Neuronal stem cell (in vitro differentiated cells): ENCODE measurements at regions not wholly inside any gene's neighbourhood (a gene's known extent, or its start where the extent isn't known, plus 50 kb on each side); places are given as distances from the start of the nearest gene placed in this dataset.

Source experiments
- DNase-seq: peaks from one replicate; pipeline ENCODE4 v3.0.0-alpha.2; 2013; ENCODE audit warnings: low spot score
- H2AFZ ChIP-seq: one replicate; pipeline ENCODE4 v1.6.1; 2013; ENCODE audit warnings: mild to moderate bottlenecking, low read length, inconsistent platforms
- H2AK5ac ChIP-seq: 2 replicates; pipeline ENCODE4 v1.6.1; 2013; ENCODE audit warnings: low read depth, mild to moderate bottlenecking, inconsistent platforms, low read length, moderate library complexity, mixed read lengths
- H2BK120ac ChIP-seq: 2 replicates; pipeline ENCODE4 v1.6.1; 2013; ENCODE audit warnings: low read depth, mild to moderate bottlenecking, inconsistent platforms, low read length, moderate library complexity, mixed read lengths
- H2BK12ac ChIP-seq: one replicate; pipeline ENCODE4 v1.6.1; 2013; ENCODE audit warnings: low read length, inconsistent platforms
- H2BK15ac ChIP-seq: 2 replicates; pipeline ENCODE4 v1.6.1; 2013; ENCODE audit warnings: mild to moderate bottlenecking, low read length, inconsistent platforms, mixed read lengths
- H2BK5ac ChIP-seq: one replicate; pipeline ENCODE4 v1.6.1; 2013; ENCODE audit warnings: inconsistent platforms, mild to moderate bottlenecking, low read length, moderate library complexity
- H3K14ac ChIP-seq: one replicate; pipeline ENCODE4 v1.6.1; 2013; ENCODE audit warnings: low read length, inconsistent platforms
- H3K18ac ChIP-seq: 2 replicates; pipeline ENCODE4 v1.6.1; 2013; ENCODE audit warnings: low read length, inconsistent platforms
- H3K23ac ChIP-seq: 2 replicates; pipeline ENCODE4 v1.6.1; 2013; ENCODE audit warnings: low read depth, mild to moderate bottlenecking, mixed read lengths, low read length, inconsistent platforms; ENCODE audit not compliant: poor library complexity
- H3K27ac ChIP-seq: replicated peaks from 3 replicates; pipeline ENCODE4 v1.5.1; 2013; ENCODE audit warnings: low read length, inconsistent platforms
- H3K27me3 ChIP-seq, 3 experiments: 2 replicates each; pipeline ENCODE4 v1.6.1; 2013; ENCODE audit warnings: low read length in 3 of 3, mild to moderate bottlenecking in 2 of 3, inconsistent platforms in 1 of 3, low read depth in 1 of 3, mixed read lengths in 1 of 3, moderate library complexity in 1 of 3; ENCODE audit not compliant: control insufficient read depth in 3 of 3, insufficient read depth in 3 of 3
- H3K36me3 ChIP-seq, 2 donors: replicated peaks in 1 of 2; 2 replicates each; pipeline ENCODE4 v1.6.1; 2013; ENCODE audit warnings: low read length in 2 of 2; ENCODE audit not compliant: control insufficient read depth in 2 of 2, insufficient read depth in 2 of 2
- H3K4ac ChIP-seq: 2 replicates; pipeline ENCODE4 v1.6.1; 2013; ENCODE audit warnings: inconsistent platforms, mild to moderate bottlenecking, low read length, moderate library complexity
- H3K4me1 ChIP-seq, 2 donors: 1 replicate in 1 of 2; 2 replicates in 1 of 2; pipeline ENCODE4 v1.6.1; 2013; ENCODE audit warnings: low read length in 2 of 2, low read depth in 1 of 2; ENCODE audit not compliant: control insufficient read depth in 2 of 2, insufficient read depth in 1 of 2
- H3K4me2 ChIP-seq: one replicate; pipeline ENCODE4 v1.6.1; 2013; ENCODE audit warnings: mild to moderate bottlenecking, low read length, inconsistent platforms; ENCODE audit not compliant: insufficient read depth, poor library complexity, severe bottlenecking
- H3K4me3 ChIP-seq, 2 donors: 2 replicates each; pipeline ENCODE4 v1.5.1; 2013; ENCODE audit warnings: low read length in 2 of 2, mild to moderate bottlenecking in 2 of 2, inconsistent platforms in 1 of 2, moderate library complexity in 1 of 2
- H3K79me1 ChIP-seq: one replicate; pipeline ENCODE4 v1.6.1; 2013; ENCODE audit warnings: low read depth, mild to moderate bottlenecking, inconsistent platforms, low read length, moderate library complexity
- H3K9ac ChIP-seq: one replicate; pipeline ENCODE4 v1.6.1; 2013; ENCODE audit warnings: mild to moderate bottlenecking, low read depth, low read length, inconsistent platforms; ENCODE audit not compliant: poor library complexity
- H3K9me3 ChIP-seq, 2 donors: replicated peaks in 1 of 2; 2 replicates each; pipeline versions ENCODE3 to v1.6.1; 2013; ENCODE audit warnings: low read length in 2 of 2, mild to moderate bottlenecking in 2 of 2, inconsistent platforms in 1 of 2, low read depth in 1 of 2, mixed read lengths in 1 of 2, moderate library complexity in 1 of 2; ENCODE audit not compliant: control insufficient read depth in 2 of 2, insufficient read depth in 1 of 2
- H4K8ac ChIP-seq: one replicate; pipeline ENCODE4 v1.6.1; 2013; ENCODE audit warnings: low read depth, mild to moderate bottlenecking, inconsistent platforms, low read length, moderate library complexity
- H4K91ac ChIP-seq: one replicate; pipeline ENCODE4 v1.6.1; 2013; ENCODE audit warnings: low read length, low read depth, mild to moderate bottlenecking, inconsistent platforms; ENCODE audit not compliant: poor library complexity
- WGBS, 2 donors: extraction: QIAGEN DNeasy Blood & Tissue Kit; methylation state at CpG; one replicate each; pipeline ENCODE4 v1.1.7; 2013; ENCODE audit warnings: missing lambda C conversion rate in 2 of 2, mixed read lengths in 1 of 2; ENCODE audit not compliant: insufficient read length in 2 of 2, insufficient replicate concordance in 1 of 2; ENCODE audit errors: extremely low coverage in 2 of 2; 5-methylcytosine and 5-hydroxymethylcytosine counted together

GRCh38 chr1:193767886-193768285 lies 581.5 kb upstream of the B3GALT2 start:
- DNase-seq = no peak
- Histone ChIP-seq H4K8ac (no peak overlapping the region), H3K18ac (no peak overlapping the region), H3K14ac (no peak overlapping the region), H4K91ac (no peak overlapping the region), H3K4ac (no peak overlapping the region), H2BK5ac (no peak overlapping the region), H3K27ac (no peak overlapping the region), H2BK15ac (no peak overlapping the region), H3K4me3 (no peak overlapping the region), H2AFZ (peak overlapping the region; percentile 45), H3K4me2 (no peak overlapping the region), H3K9me3 (no peaks in the 10 kb centered on the region), H2AK5ac (no peak overlapping the region), H3K23ac (no peak overlapping the region), H2BK120ac (no peak overlapping the region), H2BK12ac (no peak overlapping the region), H3K9ac (no peak overlapping the region), H3K4me1 (no peaks in the 10 kb centered on the region), H3K79me1 (no peaks in the 10 kb centered on the region), H3K36me3 (no peaks in the 10 kb centered on the region), H3K27me3 (no peaks in the 10 kb centered on the region)
- WGBS, 2 donors = no CpG with 5 or more reads among the region's 6 CpGs

GRCh38 chr1:193766329-193766728 lies 579.9 kb upstream of the B3GALT2 start:
- Histone ChIP-seq H2BK120ac (no peak overlapping the region), H3K18ac (no peak overlapping the region), H2AK5ac (no peak overlapping the region), H2BK12ac (no peak overlapping the region), H3K9me3 (no peaks in the 10 kb centered on the region), H3K4ac (no peak overlapping the region), H3K4me2 (no peak overlapping the region), H3K27ac (no peak overlapping the region), H3K4me3 (no peak overlapping the region), H2AFZ (no peak overlapping the region), H3K14ac (no peak overlapping the region), H4K8ac (no peak overlapping the region), H2BK15ac (no peak overlapping the region), H4K91ac (no peak overlapping the region), H3K9ac (no peak overlapping the region), H2BK5ac (no peak overlapping the region), H3K4me1 (no peaks in the 10 kb centered on the region), H3K79me1 (no peaks in the 10 kb centered on the region), H3K23ac (no peak overlapping the region), H3K27me3 (no peaks in the 10 kb centered on the region), H3K36me3 (no peaks in the 10 kb centered on the region)
- no peak for DNase-seq
- no CpG with 5 or more reads among the region's 5 CpGs for WGBS, 2 donors

- H2AFZ ChIP-seq = peak overlapping the region; percentile 39
- H3K27me3 ChIP-seq = no peaks in the 10 kb centered on the region
- no peak overlapping the region for H3K4me3 ChIP-seq
- H4K91ac ChIP-seq = no peak overlapping the region
- no peak overlapping the region for H4K8ac ChIP-seq
- H2BK15ac ChIP-seq = no peak overlapping the region
- no peak overlapping the region for H2BK12ac ChIP-seq
- H3K4me1 ChIP-seq = no peaks in the 10 kb centered on the region
- H3K14ac ChIP-seq = no peak overlapping the region
- no peak overlapping the region for H3K23ac ChIP-seq
- no peaks in the 10 kb centered on the region for H3K36me3 ChIP-seq
- H2AK5ac ChIP-seq = no peak overlapping the region
- H3K79me1 ChIP-seq = no peaks in the 10 kb centered on the region
- no peak overlapping the region for H3K18ac ChIP-seq
- H3K4me2 ChIP-seq = no peak overlapping the region
- H2BK5ac ChIP-seq = no peak overlapping the region
- no peaks in the 10 kb centered on the region for H3K9me3 ChIP-seq
- no peak overlapping the region for H2BK120ac ChIP-seq
- DNase-seq = no peak
- no peak overlapping the region for H3K27ac ChIP-seq
- H3K4ac ChIP-seq = no peak overlapping the region
- H3K9ac ChIP-seq = no peak overlapping the region
- no CpG with 5 or more reads among the region's 3 CpGs for WGBS, 2 donors
Measured at GRCh38 chr1:193763266-193763665, 576.9 kb upstream of the B3GALT2 start.

GRCh38 chr1:193762236-193762635 lies 575.8 kb upstream of the B3GALT2 start:
- no peak overlapping the region for H2BK12ac ChIP-seq
- H4K91ac ChIP-seq = no peak overlapping the region

More at GRCh38 chr1:193762236-193762635, 575.8 kb upstream of the B3GALT2 start:
- Histone ChIP-seq H3K79me1 (no peaks in the 10 kb centered on the region), H2AFZ (no peak overlapping the region), H3K4me2 (no peak overlapping the region), H3K14ac (no peak overlapping the region), H2BK120ac (no peak overlapping the region), H3K23ac (no peak overlapping the region), H3K27ac (no peak overlapping the region), H2BK15ac (no peak overlapping the region), H4K8ac (no peak overlapping the region), H3K27me3 (no peaks in the 10 kb centered on the region), H2BK5ac (no peak overlapping the region), H3K9me3 (no peaks in the 10 kb centered on the region), H3K36me3 (no peaks in the 10 kb centered on the region), H3K4me1 (no peaks in the 10 kb centered on the region), H3K9ac (no peak overlapping the region), H3K4ac (no peak overlapping the region), H3K4me3 (no peak overlapping the region), H3K18ac (no peak overlapping the region), H2AK5ac (no peak overlapping the region)
- DNase-seq = no peak
- no CpG with 5 or more reads among the region's 4 CpGs for WGBS, 2 donors
